Uterus (tissue), 2 donors: ENCODE measurements at regions not wholly inside any gene's neighbourhood (a gene's known extent, or its start where the extent isn't known, plus 50 kb on each side); places are given as distances from the start of the nearest gene placed in this dataset.

ENCODE experiments used
- POLR2A ChIP-seq, 2 donors: fragments of 450-650 bp; IDR thresholded peaks; one replicate each; pipeline ENCODE4 v1.6.1; 2016; ENCODE audit warnings: antibody characterized with exemption in 2 of 2, mild to moderate bottlenecking in 1 of 2, moderate library complexity in 1 of 2
- TF ChIP-seq, protein P1 (sequence below), 4 experiments: fragments of 200-600 bp in 2 of 4; fragments of 450-650 bp in 2 of 4; sonication (generic) in 2 of 4; IDR thresholded peaks; one replicate each; pipeline ENCODE4 v1.5.1; 2016 to 2019; ENCODE audit warnings: antibody characterized with exemption in 4 of 4, mild to moderate bottlenecking in 2 of 4, moderate library complexity in 1 of 4

DNA sequence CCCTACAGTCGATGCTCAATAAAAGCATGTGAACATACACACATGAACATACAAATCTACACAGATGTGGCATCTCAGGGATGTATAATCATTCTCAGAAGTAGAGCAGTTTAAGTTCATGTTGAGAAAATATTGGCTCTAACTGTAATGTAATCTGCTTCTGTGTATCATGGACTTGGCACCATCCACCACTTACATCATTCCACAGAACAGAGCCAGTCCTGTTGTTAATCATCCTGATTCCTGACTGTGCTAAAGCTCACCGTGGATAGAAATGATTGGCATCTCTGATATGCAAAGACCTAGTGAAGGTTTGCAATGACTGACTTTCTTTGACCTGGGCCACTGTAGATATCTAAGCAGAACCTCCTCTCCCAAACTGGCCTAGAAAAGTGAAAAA lies 1141.3 kb downstream of the BCL11B start:
- TF ChIP-seq, protein P1, sequence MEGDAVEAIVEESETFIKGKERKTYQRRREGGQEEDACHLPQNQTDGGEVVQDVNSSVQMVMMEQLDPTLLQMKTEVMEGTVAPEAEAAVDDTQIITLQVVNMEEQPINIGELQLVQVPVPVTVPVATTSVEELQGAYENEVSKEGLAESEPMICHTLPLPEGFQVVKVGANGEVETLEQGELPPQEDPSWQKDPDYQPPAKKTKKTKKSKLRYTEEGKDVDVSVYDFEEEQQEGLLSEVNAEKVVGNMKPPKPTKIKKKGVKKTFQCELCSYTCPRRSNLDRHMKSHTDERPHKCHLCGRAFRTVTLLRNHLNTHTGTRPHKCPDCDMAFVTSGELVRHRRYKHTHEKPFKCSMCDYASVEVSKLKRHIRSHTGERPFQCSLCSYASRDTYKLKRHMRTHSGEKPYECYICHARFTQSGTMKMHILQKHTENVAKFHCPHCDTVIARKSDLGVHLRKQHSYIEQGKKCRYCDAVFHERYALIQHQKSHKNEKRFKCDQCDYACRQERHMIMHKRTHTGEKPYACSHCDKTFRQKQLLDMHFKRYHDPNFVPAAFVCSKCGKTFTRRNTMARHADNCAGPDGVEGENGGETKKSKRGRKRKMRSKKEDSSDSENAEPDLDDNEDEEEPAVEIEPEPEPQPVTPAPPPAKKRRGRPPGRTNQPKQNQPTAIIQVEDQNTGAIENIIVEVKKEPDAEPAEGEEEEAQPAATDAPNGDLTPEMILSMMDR (IDR thresholded peaks at IDR 0.05) = no peak
- TF ChIP-seq POLR2A (IDR thresholded peaks at IDR 0.05) = no peak
